Astrocyte of the cerebellum (primary cell): ENCODE measurements at regions not wholly inside any gene's neighbourhood (a gene's known extent, or its start where the extent isn't known, plus 50 kb on each side); places are given as distances from the start of the nearest gene placed in this dataset.
"Not testable (repeated sequence)": the region's sequence is repeated elsewhere in the genome, so short reads cannot be mapped to it uniquely, and the experiment has no call there.

ENCODE experiments used
- DNase-seq: peaks from one replicate; pipeline ENCODE4 v3.0.0-alpha.2; 2011; ENCODE audit warnings: low read depth
- H3K4me3 ChIP-seq: 2 replicates; pipeline ENCODE4 v1.5.1; 2011; ENCODE audit warnings: mild to moderate bottlenecking, low read depth, low read length, moderate library complexity
- in situ Hi-C: cut with HindIII; loops from 2 replicates; pipeline ENCODE4 v1.10.0; 2017; ENCODE audit warnings: low sequenced_read_pairs
- TF ChIP-seq, protein P1 (sequence below): IDR thresholded peaks from 2 replicates; pipeline ENCODE4 v1.5.1; 2012; ENCODE audit warnings: low read length, low read depth, moderate library complexity, mild to moderate bottlenecking; ENCODE audit errors: missing control alignments

- TF ChIP-seq, protein P1, sequence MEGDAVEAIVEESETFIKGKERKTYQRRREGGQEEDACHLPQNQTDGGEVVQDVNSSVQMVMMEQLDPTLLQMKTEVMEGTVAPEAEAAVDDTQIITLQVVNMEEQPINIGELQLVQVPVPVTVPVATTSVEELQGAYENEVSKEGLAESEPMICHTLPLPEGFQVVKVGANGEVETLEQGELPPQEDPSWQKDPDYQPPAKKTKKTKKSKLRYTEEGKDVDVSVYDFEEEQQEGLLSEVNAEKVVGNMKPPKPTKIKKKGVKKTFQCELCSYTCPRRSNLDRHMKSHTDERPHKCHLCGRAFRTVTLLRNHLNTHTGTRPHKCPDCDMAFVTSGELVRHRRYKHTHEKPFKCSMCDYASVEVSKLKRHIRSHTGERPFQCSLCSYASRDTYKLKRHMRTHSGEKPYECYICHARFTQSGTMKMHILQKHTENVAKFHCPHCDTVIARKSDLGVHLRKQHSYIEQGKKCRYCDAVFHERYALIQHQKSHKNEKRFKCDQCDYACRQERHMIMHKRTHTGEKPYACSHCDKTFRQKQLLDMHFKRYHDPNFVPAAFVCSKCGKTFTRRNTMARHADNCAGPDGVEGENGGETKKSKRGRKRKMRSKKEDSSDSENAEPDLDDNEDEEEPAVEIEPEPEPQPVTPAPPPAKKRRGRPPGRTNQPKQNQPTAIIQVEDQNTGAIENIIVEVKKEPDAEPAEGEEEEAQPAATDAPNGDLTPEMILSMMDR, result no peak
- in situ Hi-C loops, result no loop called here
- DNase-seq, result no peak
- H3K4me3 ChIP-seq, result no peak overlapping the region
Measured at GRCh38 chr4:189656641-189657040, 284.0 kb upstream of the FRG1 start.

- DNase-seq, in situ Hi-C loops, H3K4me3 ChIP-seq: not testable (repeated sequence)
Measured at GRCh38 chr4:189658259-189658658, 282.4 kb upstream of the FRG1 start.

DNA sequence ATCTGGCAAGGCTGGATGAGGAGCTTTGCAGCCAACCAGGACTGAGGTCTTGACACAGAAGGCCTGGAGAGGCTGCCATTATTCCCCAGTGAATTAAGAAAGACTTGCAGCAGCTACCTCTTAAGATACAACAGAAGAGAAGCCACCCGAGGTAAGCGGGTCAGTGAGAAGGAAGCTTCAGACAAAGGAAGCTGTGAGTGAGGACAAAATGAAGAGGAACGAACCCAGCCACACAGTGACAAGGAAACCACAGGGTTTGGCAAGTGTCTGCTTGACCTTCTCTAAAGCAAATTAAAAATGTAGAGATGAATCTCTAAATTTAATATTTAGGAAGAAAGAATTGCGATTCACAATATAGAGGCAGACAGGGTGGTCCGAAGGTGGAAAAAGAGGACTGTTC, 281.8 kb upstream of the FRG1 start:
- in situ Hi-C loops, H3K4me3 ChIP-seq, DNase-seq: not testable (repeated sequence)

GRCh38 chr4:189659287-189659686, 281.4 kb upstream of the FRG1 start:
- in situ Hi-C loops, result no loop called here
- DNase-seq, result no peak
- TF ChIP-seq, protein P1, result no peak
- no peak overlapping the region for H3K4me3 ChIP-seq

DNA sequence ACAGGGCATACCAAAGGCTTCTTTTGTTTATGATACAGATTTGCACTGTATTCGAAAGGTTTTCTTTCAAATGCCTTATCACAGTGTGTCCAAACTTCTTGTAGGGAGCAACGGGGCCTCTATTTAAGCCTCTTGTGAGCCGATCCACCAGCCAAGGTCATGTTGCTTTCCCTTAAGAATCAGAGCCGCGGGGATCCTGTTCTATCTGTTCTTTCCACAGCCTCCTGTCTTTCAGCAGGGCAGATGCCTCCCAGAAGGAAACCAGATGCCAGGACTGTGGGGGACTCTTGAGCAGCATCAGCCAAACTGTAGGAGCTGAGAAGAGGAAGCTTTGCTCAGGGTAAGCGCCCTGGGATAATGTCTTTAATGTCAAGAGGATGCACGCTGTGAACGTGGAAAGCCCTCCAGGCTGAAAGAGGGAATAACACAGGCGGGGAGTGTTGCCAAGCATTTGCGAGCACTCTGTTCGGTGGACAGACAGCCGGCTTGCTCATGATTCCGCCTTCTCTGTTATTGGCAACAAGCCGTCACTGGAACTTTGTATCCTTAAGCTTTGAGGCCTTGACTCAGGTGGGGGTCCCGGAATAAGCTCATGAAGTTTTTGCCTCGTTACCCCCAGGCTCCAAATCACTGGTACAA, 279.8 kb upstream of the FRG1 start:
- H3K4me3 ChIP-seq, result no peak overlapping the region
- TF ChIP-seq, protein P1, result no peak
- in situ Hi-C loops, result no loop called here
- no peak for DNase-seq

GRCh38 chr4:189664693-189665250, 275.9 kb upstream of the FRG1 start:
- no peak overlapping the region for H3K4me3 ChIP-seq
- no peak for DNase-seq
- TF ChIP-seq, protein P1, result no peak
- in situ Hi-C loops, result no loop called here

DNA sequence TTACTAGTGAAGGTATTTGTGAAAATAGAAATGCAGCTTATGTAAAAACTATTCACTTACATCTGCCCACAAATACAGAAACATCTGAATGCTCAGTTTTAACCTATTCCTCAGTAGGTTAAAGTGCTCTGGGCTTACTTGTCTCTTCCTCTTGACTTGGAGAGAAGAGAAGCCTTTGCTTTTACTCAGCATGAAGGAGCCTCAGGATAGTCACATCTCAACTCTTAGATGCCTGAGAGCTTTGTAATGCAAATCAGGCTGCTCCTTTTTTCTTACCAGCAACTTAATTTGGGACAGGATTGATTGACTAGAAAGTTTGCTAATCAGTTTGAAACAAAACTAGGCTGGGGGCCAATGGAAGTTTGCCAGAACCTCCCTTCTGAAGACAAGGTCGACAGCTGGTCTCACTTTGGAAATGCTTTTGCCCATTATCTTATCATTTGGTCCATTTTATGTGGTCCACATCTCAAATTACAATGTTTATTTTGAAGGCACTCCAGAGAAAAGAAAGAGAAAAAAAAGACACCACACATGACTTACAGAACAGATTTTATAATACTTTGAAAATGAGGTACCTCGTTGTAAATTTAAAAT, 274.9 kb upstream of the FRG1 start:
- in situ Hi-C loops, H3K4me3 ChIP-seq, DNase-seq: not testable (repeated sequence)

GRCh38 chr4:189667386-189667785, 273.3 kb upstream of the FRG1 start:
- DNase-seq, in situ Hi-C loops, H3K4me3 ChIP-seq: not testable (repeated sequence)

- in situ Hi-C loops, DNase-seq, H3K4me3 ChIP-seq: not testable (repeated sequence)
Measured at GRCh38 chr4:189697675-189698245, 242.9 kb upstream of the FRG1 start.

DNA sequence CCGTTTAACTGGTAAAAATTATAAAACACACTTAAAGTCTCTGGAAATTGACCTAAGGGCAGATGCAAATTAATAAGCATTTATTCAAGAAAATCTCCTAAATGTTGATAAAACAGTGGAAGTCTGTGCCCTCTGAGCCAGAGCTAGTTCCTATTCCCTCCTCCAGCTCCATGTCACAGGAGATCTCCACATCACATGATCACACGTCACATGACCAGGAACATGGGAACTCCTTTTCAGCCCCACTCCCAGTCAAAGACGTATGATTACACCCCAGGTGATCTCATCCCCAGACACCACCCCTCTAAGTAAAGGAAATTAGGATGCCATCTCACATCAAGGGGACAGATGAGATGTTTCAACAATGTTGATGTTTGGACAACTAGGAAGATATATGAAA, 237.7 kb upstream of the FRG1 start:
- DNase-seq, in situ Hi-C loops, H3K4me3 ChIP-seq: not testable (repeated sequence)

DNA sequence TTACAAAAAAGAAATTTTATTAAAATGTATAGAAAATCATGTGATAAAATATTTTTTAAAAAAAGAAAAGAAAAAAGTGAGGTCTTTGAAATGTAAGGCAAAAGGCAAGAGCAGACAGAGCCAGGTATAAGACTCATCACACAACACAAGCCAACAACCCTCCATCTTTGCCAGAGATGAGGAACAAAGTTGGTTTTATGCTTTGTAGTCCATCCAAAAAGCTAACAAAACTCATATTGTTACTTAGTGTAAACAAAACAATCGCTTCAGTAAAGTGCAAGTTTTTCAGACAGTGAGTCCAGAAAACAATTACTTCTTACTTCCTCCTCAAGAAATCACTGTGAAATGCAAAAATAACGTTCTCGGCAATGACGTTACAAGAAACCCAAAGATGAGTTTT, 233.9 kb upstream of the FRG1 start:
- DNase-seq, H3K4me3 ChIP-seq, in situ Hi-C loops: not testable (repeated sequence)

DNA sequence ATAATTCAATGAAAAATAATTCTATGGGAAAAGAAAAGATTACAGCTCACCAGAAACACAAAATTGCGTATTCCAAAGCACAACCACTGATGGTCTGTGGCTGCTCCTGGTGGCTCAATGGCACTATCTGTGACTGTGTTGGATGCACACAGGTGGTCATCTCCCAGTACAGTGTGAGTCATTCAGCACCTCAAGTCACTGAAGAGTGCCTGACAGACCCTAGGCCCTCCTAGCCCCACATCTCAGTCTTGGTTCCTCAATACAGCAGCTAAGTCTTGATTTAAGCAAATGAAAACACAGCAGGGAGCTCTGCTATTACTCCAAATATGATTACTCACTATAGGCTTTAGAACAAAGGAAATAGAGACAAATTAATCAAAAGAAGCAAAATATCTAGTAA, 233.4 kb upstream of the FRG1 start:
- DNase-seq, in situ Hi-C loops, H3K4me3 ChIP-seq: not testable (repeated sequence)

DNA sequence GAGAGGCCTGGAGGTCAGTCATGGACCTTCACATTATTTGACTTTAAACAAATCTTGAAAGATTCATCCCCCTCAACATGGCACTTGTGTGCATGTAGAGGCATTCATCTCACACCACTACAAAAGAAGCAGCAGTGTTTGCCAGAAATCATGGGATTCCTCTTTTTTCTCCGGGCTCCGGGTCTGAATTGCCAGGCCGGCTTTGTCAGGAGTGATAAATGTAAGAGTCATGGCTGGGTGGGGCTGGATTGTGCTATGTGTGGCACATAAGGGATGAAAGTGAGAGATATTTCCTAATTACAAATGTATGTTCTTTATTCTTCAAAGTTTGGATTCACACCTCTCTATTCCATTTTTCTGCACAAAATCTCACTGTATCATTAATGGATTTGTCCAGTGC, 228.7 kb upstream of the FRG1 start:
- H3K4me3 ChIP-seq, in situ Hi-C loops, DNase-seq: not testable (repeated sequence)
